GM12878 (cell line): ENCODE measurements at regions not wholly inside any gene's neighbourhood (a gene's known extent, or its start where the extent isn't known, plus 50 kb on each side); places are given as distances from the start of the nearest gene placed in this dataset.

Experiments
- ATAC-seq: fragments of 200-7000 bp; cut with Tn5 transposase; 3 replicates; pipeline ENCODE4 v1.9.1; 2020; ENCODE audit warnings: mild to moderate bottlenecking, moderate library complexity
- BruUV-seq: library from RNA; stranded (reverse); fragments of 400-500 nt; replicated peaks from 2 replicates; lab custom pipeline; 2021; lab: Mats Ljungman, UMichigan
- CTCF ChIA-PET: fragments of 300-600 bp; sonication (Branson Sonifier 250); formaldehyde crosslinking; extraction: SDS; loops from one replicate; lab custom pipeline; 2021; ENCODE audit warnings: inconsistent platforms; lab: Yijun Ruan, JAX
- POLR2A ChIA-PET: fragments of 350-600 bp; formaldehyde crosslinking; extraction: SDS; loops from one replicate; lab custom pipeline; 2021; ENCODE audit warnings: inconsistent platforms; lab: Charles Lee
- RAD21 ChIA-PET: fragments of 300-600 bp; sonication (Branson Sonifier 250); formaldehyde crosslinking; loops from one replicate; lab custom pipeline; 2023; ENCODE audit warnings: antibody characterized with exemption; ENCODE audit not compliant: unreplicated experiment; lab: Charles Lee
- SMC1A ChIA-PET: fragments of 300-600 bp; sonication (Branson Sonifier 250); formaldehyde crosslinking; loops from one replicate; lab custom pipeline; 2023; ENCODE audit not compliant: unreplicated experiment, uncharacterized antibody; lab: Charles Lee
- DNase-seq: peaks from one replicate; pipeline ENCODE4 v3.0.0-alpha.2; 2011; ENCODE audit warnings: low read depth, low spot score
- FAIRE-seq: peaks from 3 replicates; lab custom pipeline; 2011; peaks lifted over from hg19 to GRCh38; lab: Jason Lieb, UNC
- H2AFZ ChIP-seq: 2 replicates; pipeline ENCODE4 v1.6.0; 2011; ENCODE audit warnings: low read depth, low read length, control low read depth; ENCODE audit not compliant: control insufficient read depth
- H3K27ac ChIP-seq: 2 replicates; pipeline ENCODE4 v1.5.1; 2011; ENCODE audit warnings: control low read depth; ENCODE audit not compliant: control insufficient read depth, insufficient read depth
- H3K27me3 ChIP-seq, 2 experiments: replicated peaks in 1 of 2; 2 replicates each; pipeline versions ENCODE4 v1.6.0 to v1.6.1; 2011; ENCODE audit warnings: low read length in 1 of 2; ENCODE audit not compliant: control insufficient read depth in 2 of 2, insufficient read depth in 2 of 2
- H3K36me3 ChIP-seq, 2 experiments: 2 replicates each; pipeline ENCODE4 v1.5.1; 2011; ENCODE audit warnings: low read length in 1 of 2; ENCODE audit not compliant: control insufficient read depth in 2 of 2, insufficient read depth in 2 of 2
- H3K4me1 ChIP-seq: 2 replicates; pipeline ENCODE4 v1.6.1; 2011; ENCODE audit warnings: mild to moderate bottlenecking, low read length, moderate library complexity, mixed read lengths; ENCODE audit not compliant: control insufficient read depth, insufficient read depth
- H3K4me2 ChIP-seq: 2 replicates; pipeline ENCODE4 v1.6.0; 2011; ENCODE audit warnings: control low read depth; ENCODE audit not compliant: control insufficient read depth, insufficient read depth
- H3K4me3 ChIP-seq: fragments of 200-600 bp; sonication (generic); 2 replicates; pipeline ENCODE4 v1.5.1; 2016
- H3K79me2 ChIP-seq: 2 replicates; pipeline ENCODE4 v1.6.0; 2011; ENCODE audit warnings: low read length; ENCODE audit not compliant: control insufficient read depth, insufficient read depth
- H3K9ac ChIP-seq: 2 replicates; pipeline ENCODE4 v1.8.0; 2011; ENCODE audit warnings: low read length, control low read depth, mixed read lengths; ENCODE audit not compliant: control insufficient read depth, insufficient read depth
- H3K9me3 ChIP-seq: replicated peaks from 3 replicates; pipeline ENCODE4 v1.5.1; 2011; ENCODE audit warnings: mild to moderate bottlenecking, low read length; ENCODE audit not compliant: control insufficient read depth, insufficient read depth
- H4K20me1 ChIP-seq: 2 replicates; pipeline ENCODE4 v1.6.0; 2011; ENCODE audit not compliant: control insufficient read depth, insufficient read depth
- E2F4 ChIP-seq: IDR thresholded peaks from 2 replicates; pipeline ENCODE4 v1.6.1; 2012; ENCODE audit warnings: low read depth, low read length, improper control_type of control experiment
- ETV6 ChIP-seq, 2 experiments: fragments of 450-650 bp in 1 of 2; IDR thresholded peaks in 1 of 2; conservative IDR thresholded peaks in 1 of 2; 2 replicates each; pipeline ENCODE4 v1.6.1; 2014; ENCODE audit warnings: antibody characterized with exemption in 1 of 2, borderline replicate concordance in 1 of 2, low read depth in 1 of 2, mild to moderate bottlenecking in 1 of 2, moderate library complexity in 1 of 2
- KDM1A ChIP-seq: fragments of 200-600 bp; sonication (generic); IDR thresholded peaks from 2 replicates; pipeline ENCODE4 v1.6.1; 2016; ENCODE audit warnings: borderline replicate concordance
- PRDM15 ChIP-seq: fragments of 450-650 bp; formaldehyde crosslinking; IDR thresholded peaks from 2 replicates; pipeline ENCODE4 v1.4.0; 2020; ENCODE audit warnings: mild to moderate bottlenecking, moderate library complexity
- RCOR1 ChIP-seq: conservative IDR thresholded peaks from 2 replicates; pipeline ENCODE4 v1.6.1; 2012; ENCODE audit warnings: low read depth, low read length, improper control_type of control experiment
- RELA ChIP-seq: fragments of 450-650 bp; IDR thresholded peaks from 2 replicates; pipeline ENCODE4 v1.8.0; 2014; ENCODE audit warnings: borderline replicate concordance; ENCODE audit not compliant: partially characterized antibody
- SPI1 ChIP-seq: IDR thresholded peaks from 2 replicates; pipeline ENCODE4 v1.6.1; 2011; ENCODE audit warnings: low read depth, mild to moderate bottlenecking, low read length, moderate library complexity, borderline replicate concordance; ENCODE audit not compliant: insufficient read depth
- WGBS: methylation state at CpG from one replicate; pipeline ENCODE4 v1.1.6; 2016; ENCODE audit warnings: low lambda C conversion rate; ENCODE audit not compliant: insufficient replicate concordance, insufficient coverage; ENCODE audit errors: missing lambda C conversion rate; 5-methylcytosine and 5-hydroxymethylcytosine counted together
- in situ Hi-C: fragments of 300-500 bp; cut with MboI; formaldehyde crosslinking; loops from 9 replicates; pipeline ENCODE4 v1.14.3; 2018; ENCODE audit warnings: mixed read lengths
- intact Hi-C: fragments of 100-400 bp; cut with micrococcal nuclease; formaldehyde crosslinking; loops from one replicate; pipeline ENCODE4 v1.14.2; 2022; ENCODE audit not compliant: unreplicated experiment

- in situ Hi-C loops = no loop called here
- CTCF ChIA-PET = no interaction called here
- TF ChIP-seq ETV6 (conservative IDR thresholded peaks at IDR 0.05 in 1 of 2, IDR thresholded peaks at IDR 0.05 in 1 of 2; ENCODE audit: borderline replicate concordance in 1 of 2, low read depth in 1 of 2) = no peak
- TF ChIP-seq, all 136 proteins: peak for 0
- Histone ChIP-seq H3K27ac (no peak overlapping the region), H3K36me3 (no peaks in the 10 kb centered on the region), H2AFZ (no peak overlapping the region), H3K4me3 (no peak overlapping the region), H4K20me1 (no peaks in the 10 kb centered on the region), H3K9ac (no peak overlapping the region), H3K9me3 (no peaks in the 10 kb centered on the region; the same call in 2 of the 3 replicates), H3K4me2 (no peak overlapping the region), H3K79me2 (no peaks in the 10 kb centered on the region), H3K27me3 (no peaks in the 10 kb centered on the region), H3K4me1 (no peaks in the 10 kb centered on the region)
- POLR2A ChIA-PET = interaction anchor here (0.6 kb wide), 1 partner anchor 146 kb away, joined by 5 read pairs; no protein-coding TSS in a partner anchor
- intact Hi-C loops = no loop called here
- no peak for DNase-seq
- 9% methylated on average over 4 of the region's 4 CpGs for WGBS
- RAD21 ChIA-PET = no interaction called here
- no peak for ATAC-seq
- no peak for FAIRE-seq
- SMC1A ChIA-PET = no interaction called here
- BruUV-seq = no TSS peak
Observed at GRCh38 chr9:97791542-97791941, 61.5 kb upstream of the FOXE1 start.

- H2AFZ ChIP-seq = no peak overlapping the region
- ChIA-PET SMC1A (no interaction called here), RAD21 (no interaction called here), CTCF (no interaction called here), POLR2A (no interaction called here)
- no peaks in the 10 kb centered on the region for H3K79me2 ChIP-seq
- in situ Hi-C loops (no loop called here), intact Hi-C loops (no loop called here)
- TF ChIP-seq KDM1A (no peak), SPI1 (no peak), E2F4 (no peak), PRDM15 (CRISPR knock-in tag) (no peak), RELA (no peak), RCOR1 (no peak)
- no peak overlapping the region for H3K27ac ChIP-seq
- no TSS peak for BruUV-seq
- no peak overlapping the region for H3K4me2 ChIP-seq
- no peaks in the 10 kb centered on the region for H4K20me1 ChIP-seq
- H3K4me3 ChIP-seq = no peak overlapping the region
- no peaks in the 10 kb centered on the region for H3K27me3 ChIP-seq
- no peaks in the 10 kb centered on the region for H3K36me3 ChIP-seq
- no peaks in the 10 kb centered on the region for H3K4me1 ChIP-seq
- H3K9ac ChIP-seq = no peak overlapping the region
- H3K9me3 ChIP-seq = no peaks in the 10 kb centered on the region; the same call in 2 of the 3 replicates
- WGBS = 0% methylated on average over 1 of the region's 1 CpG
- DNase-seq (no peak), ATAC-seq (no peak), FAIRE-seq (no peak)
Observed at GRCh38 chr9:97793067-97793466, 60.0 kb upstream of the FOXE1 start.
